ENCODE measurements at regions not wholly inside any gene's neighbourhood (a gene's known extent, or its start where the extent isn't known, plus 50 kb on each side); places are given as distances from the start of the nearest gene placed in this dataset.

- no peak for TF ChIP-seq CTCF (IDR thresholded peaks at IDR 0.05)
- ATAC-seq (ENCODE audit: low FRiP score) = no peak
- DNase-seq (ENCODE audit: low spot score) = no peak
These were observed 68.0 kb upstream of the HES1 start for GRCh38 chr3:194067949-194068362.

GRCh38 chr3:194069421-194070219 lies 66.3 kb upstream of the HES1 start:
- DNase-seq (ENCODE audit: low spot score) (no peak), ATAC-seq (ENCODE audit: low FRiP score) (no peak)
- TF ChIP-seq CTCF (IDR thresholded peaks at IDR 0.05) = no peak

- ATAC-seq (ENCODE audit: low FRiP score) (no peak), DNase-seq (ENCODE audit: low spot score) (no peak)
These were observed 65.7 kb upstream of the HES1 start for GRCh38 chr3:194070220-194070633.

GRCh38 chr3:194070634-194071409 lies 65.1 kb upstream of the HES1 start:
- TF ChIP-seq CTCF (IDR thresholded peaks at IDR 0.05) = no peak
- peak; percentile 87 for ATAC-seq (ENCODE audit: low FRiP score)
- DNase-seq (ENCODE audit: low spot score) = no peak

More at GRCh38 chr3:194070220-194070633, 65.7 kb upstream of the HES1 start:
- no peak for TF ChIP-seq CTCF (IDR thresholded peaks at IDR 0.05)

- DNase-seq (ENCODE audit: low spot score) (no peak), ATAC-seq (ENCODE audit: low FRiP score) (no peak)
- TF ChIP-seq CTCF (IDR thresholded peaks at IDR 0.05) = no peak
These were observed 63.9 kb upstream of the HES1 start for GRCh38 chr3:194072097-194072428.

GRCh38 chr3:194072691-194073279 lies 63.2 kb upstream of the HES1 start:
- DNase-seq (ENCODE audit: low spot score) (no peak), ATAC-seq (ENCODE audit: low FRiP score) (no peak)
- TF ChIP-seq CTCF (IDR thresholded peaks at IDR 0.05) = no peak
